HepG2 (cell line): ENCODE measurements at regions not wholly inside any gene's neighbourhood (a gene's known extent, or its start where the extent isn't known, plus 50 kb on each side); places are given as distances from the start of the nearest gene placed in this dataset.

Experiments used
- ATAC-seq: fragments of 200-7000 bp; cut with Tn5 transposase; 3 replicates; pipeline ENCODE4 v1.9.1; 2020; ENCODE audit warnings: mild to moderate bottlenecking, moderate library complexity
- BruUV-seq: library from RNA; stranded (reverse); fragments of 400-500 nt; replicated peaks from 2 replicates; lab custom pipeline; 2021; lab: Mats Ljungman, UMichigan
- CTCF ChIA-PET: fragments of 300-600 bp; formaldehyde crosslinking; extraction: SDS; loops from one replicate; lab custom pipeline; 2021; ENCODE audit warnings: low total read pairs, inconsistent platforms, low intra/inter-chr PET ratio; lab: Yijun Ruan, JAX
- POLR2A ChIA-PET: fragments of 350-600 bp; sonication (Branson Sonifier 250); formaldehyde crosslinking; loops from one replicate; lab custom pipeline; 2020; ENCODE audit warnings: antibody characterized with exemption, inconsistent platforms; lab: Yijun Ruan, JAX
- DNase-seq: peaks from one replicate; pipeline ENCODE4 v3.0.0-alpha.2; 2015; ENCODE audit warnings: low spot score
- FAIRE-seq: peaks from 3 replicates; lab custom pipeline; 2011; peaks lifted over from hg19 to GRCh38; lab: Jason Lieb, UNC
- H2AFZ ChIP-seq: one replicate; pipeline ENCODE4 v1.6.1; 2011; ENCODE audit warnings: low read length, inconsistent platforms
- H3K27ac ChIP-seq: fragments of 300-600 bp; 3 replicates; pipeline ENCODE4 v1.8.0; 2011; ENCODE audit warnings: mixed run types, mild to moderate bottlenecking, mixed read lengths, low read length, inconsistent platforms; ENCODE audit not compliant: insufficient read depth; ENCODE audit errors: extremely low read length
- H3K27me3 ChIP-seq, 2 experiments: fragments of 200-600 bp in 1 of 2; 2 replicates in 1 of 2; 3 replicates in 1 of 2; pipeline versions ENCODE4 v1.6.0 to v1.8.0; 2011; ENCODE audit warnings: low read length in 2 of 2, mild to moderate bottlenecking in 2 of 2, moderate library complexity in 2 of 2, inconsistent platforms in 1 of 2; ENCODE audit not compliant: insufficient read depth in 2 of 2, control insufficient read depth in 1 of 2
- H3K36me3 ChIP-seq, 2 experiments: fragments of 200-600 bp in 1 of 2; replicated peaks in 1 of 2; 2 replicates in 1 of 2; 3 replicates in 1 of 2; pipeline versions ENCODE4 v1.5.1 to v1.8.0; 2011; ENCODE audit warnings: low read length in 2 of 2, inconsistent platforms in 1 of 2; ENCODE audit not compliant: insufficient read depth in 2 of 2, control insufficient read depth in 1 of 2
- H3K4me1 ChIP-seq: 2 replicates; pipeline ENCODE4 v1.5.1; 2012; ENCODE audit warnings: low read length, inconsistent platforms; ENCODE audit not compliant: insufficient read depth
- H3K4me2 ChIP-seq: 2 replicates; pipeline ENCODE4 v1.6.0; 2011; ENCODE audit warnings: low read depth, low read length, inconsistent platforms
- H3K4me3 ChIP-seq, 3 experiments: fragments of 200-600 bp in 1 of 3; sonication (generic), shearing (Covaris generic) in 1 of 3; replicated peaks in 1 of 3; 2 replicates each; pipeline ENCODE4 v1.5.1; 2011 to 2016; ENCODE audit warnings: low read length in 3 of 3, inconsistent platforms in 2 of 3, low read depth in 2 of 3, mild to moderate bottlenecking in 2 of 3, control low read depth in 1 of 3, mixed read lengths in 1 of 3; ENCODE audit not compliant: insufficient read depth in 1 of 3
- H3K79me2 ChIP-seq: one replicate; pipeline ENCODE4 v1.6.1; 2011; ENCODE audit warnings: low read length, inconsistent platforms; ENCODE audit not compliant: insufficient read depth
- H3K9ac ChIP-seq: 2 replicates; pipeline ENCODE4 v1.6.0; 2011; ENCODE audit warnings: mild to moderate bottlenecking, low read depth, low read length, inconsistent platforms; ENCODE audit not compliant: insufficient read depth
- H3K9me3 ChIP-seq: 2 replicates; pipeline ENCODE4 v1.5.1; 2012; ENCODE audit warnings: mild to moderate bottlenecking, low read length
- H4K20me1 ChIP-seq: 2 replicates; pipeline ENCODE4 v1.6.0; 2011; ENCODE audit warnings: inconsistent platforms, mild to moderate bottlenecking, low read length, moderate library complexity; ENCODE audit not compliant: insufficient read depth
- MXI1 ChIP-seq: IDR thresholded peaks from 3 replicates; pipeline ENCODE4 v1.6.1; 2012; ENCODE audit warnings: low read depth, low read length, inconsistent platforms, borderline replicate concordance
- NR2C2 ChIP-seq: sonication (generic); formaldehyde crosslinking; IDR thresholded peaks from 2 replicates; pipeline ENCODE4 v1.4.0; 2020; ENCODE audit warnings: missing genetic modification reagents, mild to moderate bottlenecking, moderate library complexity, borderline replicate concordance
- ZNF10 ChIP-seq: sonication (generic); formaldehyde crosslinking; IDR thresholded peaks from 2 replicates; pipeline ENCODE4 v1.4.0; 2020; ENCODE audit warnings: mild to moderate bottlenecking, low read depth, missing genetic modification reagents, borderline replicate concordance
- ZNF546 ChIP-seq: sonication (generic); formaldehyde crosslinking; conservative IDR thresholded peaks from 2 replicates; pipeline ENCODE4 v1.8.1; 2023; ENCODE audit warnings: mild to moderate bottlenecking, missing genetic modification reagents
- WGBS: methylation state at CpG from one replicate; pipeline ENCODE4 v1.1.6; 2017; ENCODE audit warnings: low lambda C conversion rate; 5-methylcytosine and 5-hydroxymethylcytosine counted together
- in situ Hi-C: cut with HindIII; loops from 2 replicates; pipeline ENCODE4 v1.10.0; 2017; ENCODE audit warnings: low pct_unique_long_range_greater_than_20kb; ENCODE audit not compliant: extremely low pct_ligation_motif_present
- intact Hi-C: fragments of 100-400 bp; cut with micrococcal nuclease; formaldehyde crosslinking; loops from one replicate; pipeline ENCODE4 v1.10.0; 2022; ENCODE audit not compliant: unreplicated experiment

DNA sequence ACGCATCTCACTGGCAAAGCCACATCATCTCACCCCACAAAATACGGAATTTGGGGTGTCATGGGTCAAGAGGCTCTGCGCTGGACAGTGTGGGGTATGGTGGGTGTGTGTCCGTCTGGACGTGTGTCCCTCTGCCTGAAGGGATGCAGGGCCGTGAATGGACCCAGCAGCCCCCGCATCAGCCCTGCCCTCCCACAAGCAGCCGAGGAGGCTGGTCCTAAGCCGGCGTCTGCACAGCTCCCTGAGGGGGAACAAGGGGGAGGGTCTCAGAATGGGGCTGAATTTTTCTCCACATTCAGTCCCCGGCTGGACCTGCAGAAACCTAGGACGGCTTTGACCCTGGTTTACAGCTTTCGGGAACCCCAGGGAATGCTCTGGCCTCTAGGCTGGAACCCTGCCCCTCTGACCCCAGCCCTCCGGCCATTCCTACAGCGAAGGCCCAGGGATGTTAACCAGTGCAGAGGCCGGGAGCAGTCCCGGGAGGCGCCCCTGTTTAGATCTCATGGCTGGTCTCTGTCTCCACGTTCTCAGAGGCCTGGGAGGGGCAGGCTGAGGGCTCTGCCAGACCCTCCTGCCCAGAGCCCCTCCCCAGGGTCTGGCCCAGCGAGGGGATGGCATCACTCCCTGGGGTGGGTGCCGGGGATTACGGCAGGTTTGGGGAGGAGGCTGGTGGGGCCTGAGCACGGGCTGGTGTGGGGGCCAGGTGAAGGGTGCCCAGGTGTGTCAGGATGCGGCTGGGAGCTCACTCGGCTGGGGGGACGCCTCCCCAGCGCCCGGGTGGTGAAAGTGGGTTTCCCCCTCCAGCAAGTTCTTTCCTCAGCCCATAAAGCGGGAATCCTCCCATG lies 156.5 kb upstream of the C14orf180 start (continued):
- no peak for TF ChIP-seq NR2C2
- no peak for TF ChIP-seq ZNF546 (CRISPR knock-in tag)

GRCh38 chr14:104423701-104424405 lies 155.7 kb upstream of the C14orf180 start:
- WGBS: 28% methylated on average over 10 of the region's 17 CpGs
- H3K9ac ChIP-seq: no peak overlapping the region
- in situ Hi-C loops (no loop called here), intact Hi-C loops (no loop called here)
- BruUV-seq: no TSS peak
- TF ChIP-seq ZNF10 (CRISPR knock-in tag) (no peak), MXI1 (no peak)
- FAIRE-seq: no peak
- H3K4me1 ChIP-seq: no peaks in the 10 kb centered on the region
- no peaks in the 10 kb centered on the region for H3K36me3 ChIP-seq
- H3K4me3 ChIP-seq: no peak overlapping the region
- no peaks in the 10 kb centered on the region for H3K9me3 ChIP-seq
- no peak overlapping the region for H2AFZ ChIP-seq
- POLR2A ChIA-PET: no interaction called here
- peaks cover 19 to 46% of the 10 kb centered on the region in 2 experiments; a peak in 4 of 5 replicates for H3K27me3 ChIP-seq
- no peak for DNase-seq
- H3K27ac ChIP-seq: no peak overlapping the region
- CTCF ChIA-PET: no interaction called here
- H3K4me2 ChIP-seq: no peak overlapping the region
- H4K20me1 ChIP-seq: no peaks in the 10 kb centered on the region
- no peak for ATAC-seq
- H3K79me2 ChIP-seq: no peaks in the 10 kb centered on the region
